ENCODE measurements at regions not wholly inside any gene's neighbourhood (a gene's known extent, or its start where the extent isn't known, plus 50 kb on each side); places are given as distances from the start of the nearest gene placed in this dataset.

DNA sequence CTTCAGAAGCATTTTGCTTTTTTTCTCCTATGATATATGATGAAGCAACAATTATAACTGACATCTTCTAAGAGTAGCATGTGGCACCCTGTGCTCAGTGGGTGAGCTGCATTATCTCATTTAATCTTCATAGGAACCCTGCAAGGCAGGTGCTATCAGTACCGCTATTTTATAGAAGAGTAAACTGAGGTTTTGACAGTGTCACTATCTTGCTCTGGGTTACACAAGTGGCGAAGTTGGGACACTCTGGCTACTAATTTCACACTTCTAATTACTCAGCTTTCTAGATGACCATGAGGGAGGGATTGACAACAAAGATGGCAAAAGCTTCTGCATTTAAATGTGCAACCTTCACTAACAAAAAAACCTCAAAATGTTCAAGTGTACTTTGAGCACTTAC is 76.9 kb upstream of the CAMK2D start (continued):
- TF ChIP-seq ASH2L (IDR thresholded peaks at IDR 0.05; ENCODE audit: low read length): no peak
- no peak for TF ChIP-seq HDAC6 (IDR thresholded peaks at IDR 0.05; ENCODE audit: low read depth, low read length)

Measured in H1 (cell line).